WTC11 (cell line): ENCODE measurements at regions not wholly inside any gene's neighbourhood (a gene's known extent, or its start where the extent isn't known, plus 50 kb on each side); places are given as distances from the start of the nearest gene placed in this dataset.

Experiments used
- ATAC-seq: fragments of 200-7000 bp; cut with Tn5 transposase; 2 replicates; pipeline ENCODE4 v1.10.0; 2021; ENCODE audit warnings: mild to moderate bottlenecking, moderate library complexity
- CTCF ChIA-PET: fragments of 300-600 bp; sonication (Branson Sonifier 250); formaldehyde crosslinking; loops from one replicate; lab custom pipeline; 2021; ENCODE audit warnings: antibody characterized with exemption; lab: Charles Lee
- POLR2A ChIA-PET: fragments of 350-600 bp; sonication (Branson Sonifier 250); formaldehyde crosslinking; loops from one replicate; lab custom pipeline; 2021; ENCODE audit warnings: antibody characterized with exemption; lab: Charles Lee
- DNase-seq: peaks from one replicate; pipeline ENCODE4 v3.0.0; 2021; ENCODE audit warnings: low spot score
- H3K27ac Mint-ChIP-seq: 2 replicates; pipeline ENCODE4 v1.8.0; 2021; ENCODE audit warnings: mixed read lengths
- H3K27me3 Mint-ChIP-seq: 2 replicates; pipeline ENCODE4 v1.8.0; 2021; ENCODE audit warnings: low read depth, mild to moderate bottlenecking, moderate library complexity, mixed read lengths
- H3K36me3 Mint-ChIP-seq: 2 replicates; pipeline ENCODE4 v1.8.0; 2021; ENCODE audit warnings: mixed read lengths
- H3K4me1 Mint-ChIP-seq: 2 replicates; pipeline ENCODE4 v1.8.0; 2022; ENCODE audit warnings: mixed read lengths
- H3K4me3 Mint-ChIP-seq: 2 replicates; pipeline ENCODE4 v1.8.0; 2021; ENCODE audit warnings: mild to moderate bottlenecking, moderate library complexity, mixed read lengths
- H3K9me3 Mint-ChIP-seq: 2 replicates; pipeline ENCODE4 v1.8.0; 2021; ENCODE audit warnings: mixed read lengths
- ATF1 ChIP-seq: sonication (generic); formaldehyde crosslinking; IDR thresholded peaks from 2 replicates; pipeline ENCODE4 v1.8.1; 2023; ENCODE audit warnings: mild to moderate bottlenecking, moderate library complexity, missing genetic modification reagents
- CREB1 ChIP-seq: sonication (generic); formaldehyde crosslinking; IDR thresholded peaks from 2 replicates; pipeline ENCODE4 v1.8.0; 2023; ENCODE audit warnings: mild to moderate bottlenecking, missing genetic modification reagents
- ELF4 ChIP-seq: sonication (generic); formaldehyde crosslinking; IDR thresholded peaks from 2 replicates; pipeline ENCODE4 v1.8.1; 2022; ENCODE audit warnings: low read depth, mild to moderate bottlenecking, moderate library complexity, missing genetic modification reagents
- ESRRA ChIP-seq: sonication (generic); formaldehyde crosslinking; IDR thresholded peaks from 2 replicates; pipeline ENCODE4 v1.8.1; 2022; ENCODE audit warnings: mild to moderate bottlenecking, missing genetic modification reagents, borderline replicate concordance
- ETV6 ChIP-seq: sonication (generic); formaldehyde crosslinking; IDR thresholded peaks from 2 replicates; pipeline ENCODE4 v1.8.1; 2022; ENCODE audit warnings: mild to moderate bottlenecking, missing genetic modification reagents
- FOXK1 ChIP-seq: sonication (generic); formaldehyde crosslinking; IDR thresholded peaks from 2 replicates; pipeline ENCODE4 v1.8.0; 2022; ENCODE audit warnings: mild to moderate bottlenecking, moderate library complexity, missing genetic modification reagents
- FOXP4 ChIP-seq: sonication (generic); formaldehyde crosslinking; IDR thresholded peaks from 2 replicates; pipeline ENCODE4 v1.8.0; 2022; ENCODE audit warnings: mild to moderate bottlenecking, missing genetic modification reagents
- KAT7 ChIP-seq: sonication (generic); formaldehyde crosslinking; IDR thresholded peaks from 2 replicates; pipeline ENCODE4 v1.8.1; 2023; ENCODE audit warnings: missing genetic modification reagents, mild to moderate bottlenecking, borderline replicate concordance
- MLX ChIP-seq: sonication (generic); formaldehyde crosslinking; IDR thresholded peaks from 2 replicates; pipeline ENCODE4 v1.8.1; 2023; ENCODE audit warnings: mild to moderate bottlenecking, missing genetic modification reagents, moderate library complexity
- MXD4 ChIP-seq: fragments of 250-450 bp; sonication (Bioruptor Pico); IDR thresholded peaks from 2 replicates; pipeline ENCODE4 v1.8.0; 2021; ENCODE audit warnings: mild to moderate bottlenecking, moderate library complexity, borderline replicate concordance
- NFE2L1 ChIP-seq: sonication (generic); formaldehyde crosslinking; IDR thresholded peaks from 2 replicates; pipeline ENCODE4 v1.8.1; 2023; ENCODE audit warnings: missing genetic modification reagents
- NR2C2 ChIP-seq: sonication (generic); formaldehyde crosslinking; IDR thresholded peaks from 2 replicates; pipeline ENCODE4 v1.8.0; 2022; ENCODE audit warnings: mild to moderate bottlenecking, missing genetic modification reagents
- OVOL2 ChIP-seq: fragments of 250-450 bp; sonication (Bioruptor Pico); IDR thresholded peaks from 2 replicates; pipeline ENCODE4 v1.9.0; 2021; ENCODE audit warnings: mild to moderate bottlenecking, borderline replicate concordance
- PRRX2 ChIP-seq: fragments of 250-450 bp; sonication (Bioruptor Pico); IDR thresholded peaks from 2 replicates; pipeline ENCODE4 v1.8.0; 2021; ENCODE audit warnings: mild to moderate bottlenecking
- RORB ChIP-seq: fragments of 250-450 bp; sonication (Bioruptor Pico); IDR thresholded peaks from 2 replicates; pipeline ENCODE4 v1.9.0; 2021; ENCODE audit warnings: mild to moderate bottlenecking
- SMAD3 ChIP-seq: sonication (generic); formaldehyde crosslinking; IDR thresholded peaks from 2 replicates; pipeline ENCODE4 v1.8.0; 2022; ENCODE audit warnings: missing genetic modification reagents, mild to moderate bottlenecking, borderline replicate concordance
- SMAD4 ChIP-seq: sonication (generic); formaldehyde crosslinking; IDR thresholded peaks from 2 replicates; pipeline ENCODE4 v1.8.0; 2022; ENCODE audit warnings: mild to moderate bottlenecking, missing genetic modification reagents
- SOX15 ChIP-seq: fragments of 250-450 bp; sonication (Bioruptor Pico); IDR thresholded peaks from 2 replicates; pipeline ENCODE4 v1.9.0; 2021; ENCODE audit warnings: mild to moderate bottlenecking
- USF2 ChIP-seq: sonication (generic); formaldehyde crosslinking; IDR thresholded peaks from 2 replicates; pipeline ENCODE4 v1.8.1; 2023; ENCODE audit warnings: mild to moderate bottlenecking, missing genetic modification reagents, moderate library complexity
- ZNF121 ChIP-seq: sonication (generic); formaldehyde crosslinking; IDR thresholded peaks from 2 replicates; pipeline ENCODE4 v1.8.0; 2023; ENCODE audit warnings: missing genetic modification reagents
- ZNF232 ChIP-seq: sonication (generic); formaldehyde crosslinking; IDR thresholded peaks from 2 replicates; pipeline ENCODE4 v1.8.0; 2022; ENCODE audit warnings: mild to moderate bottlenecking, missing genetic modification reagents
- ZNF263 ChIP-seq: sonication (generic); formaldehyde crosslinking; IDR thresholded peaks from 2 replicates; pipeline ENCODE4 v1.8.1; 2022; ENCODE audit warnings: low read depth, mild to moderate bottlenecking, moderate library complexity, missing genetic modification reagents
- ZNF512 ChIP-seq: sonication (generic); formaldehyde crosslinking; IDR thresholded peaks from 2 replicates; pipeline ENCODE4 v1.8.1; 2022; ENCODE audit warnings: missing genetic modification reagents, borderline replicate concordance
- ZSCAN18 ChIP-seq: fragments of 250-450 bp; sonication (Bioruptor Pico); IDR thresholded peaks from 2 replicates; pipeline ENCODE4 v2.1.2; 2022; ENCODE audit warnings: mild to moderate bottlenecking, moderate library complexity

GRCh38 chr3:148090156-148090555, 607.5 kb upstream of the AGTR1 start (continued):
- no peak for TF ChIP-seq NFE2L1 (CRISPR knock-in tag)
- no peak for TF ChIP-seq ATF1 (CRISPR knock-in tag)
- no peak for TF ChIP-seq MLX (CRISPR knock-in tag)
- TF ChIP-seq PRRX2, result no peak
- no peak for TF ChIP-seq ZNF121 (CRISPR knock-in tag)
- no peak for TF ChIP-seq FOXK1 (CRISPR knock-in tag)
- no peak for TF ChIP-seq FOXP4 (CRISPR knock-in tag)
- no peak for TF ChIP-seq ZNF232 (CRISPR knock-in tag)
- no peak for TF ChIP-seq ZSCAN18
- TF ChIP-seq KAT7 (CRISPR knock-in tag), result no peak

- Mint-ChIP-seq H3K27ac (no peak overlapping the region), H3K4me3 (no peak overlapping the region), H3K9me3 (no peaks in the 10 kb centered on the region), H3K27me3 (no peaks in the 10 kb centered on the region), H3K4me1 (peaks cover 19% of the 10 kb centered on the region), H3K36me3 (no peaks in the 10 kb centered on the region)
- DNase-seq, result no peak
- ChIA-PET CTCF (interaction anchor here (0.7 to 1.1 kb wide), 4 partner anchors 9 to 568 kb away, joined by 3 read pairs; no protein-coding TSS in a partner anchor), POLR2A (no interaction called here)
- TF ChIP-seq SOX15 (CRISPR knock-in tag), result no peak
- TF ChIP-seq ZNF263 (CRISPR knock-in tag), result no peak
- no peak for TF ChIP-seq FOXP4 (CRISPR knock-in tag)
- TF ChIP-seq ZNF512 (CRISPR knock-in tag), result no peak
- no peak for TF ChIP-seq USF2 (CRISPR knock-in tag)
- TF ChIP-seq ELF4, result no peak
- TF ChIP-seq SMAD4 (CRISPR knock-in tag), result no peak
- no peak for TF ChIP-seq NR2C2
- TF ChIP-seq ESRRA (CRISPR knock-in tag), result no peak
- TF ChIP-seq SMAD3, result no peak
- TF ChIP-seq ETV6 (CRISPR knock-in tag), result no peak
- TF ChIP-seq ZSCAN18, result no peak
- TF ChIP-seq OVOL2 (CRISPR knock-in tag), result no peak
- no peak for TF ChIP-seq PRRX2
- no peak for TF ChIP-seq MXD4 (CRISPR knock-in tag)
- TF ChIP-seq CREB1, result no peak
- no peak for TF ChIP-seq RORB (CRISPR knock-in tag)
- no peak for ATAC-seq
These were observed 604.9 kb upstream of the AGTR1 start for GRCh38 chr3:148092624-148093347.
